Spleen (tissue), 7 donors: ENCODE measurements at regions not wholly inside any gene's neighbourhood (a gene's known extent, or its start where the extent isn't known, plus 50 kb on each side); places are given as distances from the start of the nearest gene placed in this dataset.

ENCODE experiments used
- CTCF ChIP-seq, 11 experiments: fragments of 200-600 bp in 7 of 11; fragments of 450-650 bp in 4 of 11; sonication (generic) in 4 of 11; IDR thresholded peaks in 8 of 11; conservative IDR thresholded peaks in 3 of 11; 1 replicate in 7 of 11; 2 replicates in 4 of 11; pipeline versions ENCODE4 v1.4.0 to v1.8.0; 2016 to 2021; ENCODE audit warnings: antibody characterized with exemption in 11 of 11, inconsistent platforms in 4 of 11, mild to moderate bottlenecking in 1 of 11
- POLR2A ChIP-seq, 3 donors: fragments of 450-650 bp; IDR thresholded peaks; one replicate each; pipeline ENCODE4 v1.5.1; 2017; ENCODE audit warnings: antibody characterized with exemption in 3 of 3, mild to moderate bottlenecking in 1 of 3
- POLR2AphosphoS5 ChIP-seq, 3 donors: sonication (generic); formaldehyde crosslinking; IDR thresholded peaks; one replicate each; pipeline ENCODE4 v1.5.1; 2017; ENCODE audit warnings: antibody characterized with exemption in 3 of 3
- donor health status: DM: no; HTN: no; CAD: no; lungs with moderate emphysema.
- donor health status: DM: no; HTN: no; CAD: no.
- donor health status: DM: no; HTN: no; CAD: no.

GRCh38 chr21:28857752-28858151 lies 134.9 kb downstream of the LTN1 start:
- no peak for TF ChIP-seq POLR2AphosphoS5 (IDR thresholded peaks at IDR 0.05)
- no peak for TF ChIP-seq POLR2A (IDR thresholded peaks at IDR 0.05)
- TF ChIP-seq CTCF (IDR thresholded peaks at IDR 0.05 in 8 of 11, conservative IDR thresholded peaks at IDR 0.05 in 3 of 11), result no peak
